ENCODE measurements at regions not wholly inside any gene's neighbourhood (a gene's known extent, or its start where the extent isn't known, plus 50 kb on each side); places are given as distances from the start of the nearest gene placed in this dataset.

- Histone ChIP-seq H4K20me1 (ENCODE audit: insufficient read depth, low read length) (no peaks in the 10 kb centered on the region), H3K4me3 (ENCODE audit: low read length) (no peak overlapping the region), H3K4me1 (ENCODE audit: low read length) (no peaks in the 10 kb centered on the region), H3K27me3 (replicated peaks; ENCODE audit: insufficient read depth, low read length) (no peaks in the 10 kb centered on the region), H2AFZ (ENCODE audit: low read length) (no peak overlapping the region), H3K9me3 (replicated peaks; ENCODE audit: insufficient read depth, low read length) (no peaks in the 10 kb centered on the region), H3K4me2 (ENCODE audit: low read depth, low read length) (no peak overlapping the region), H3K27ac (ENCODE audit: low read length) (no peak overlapping the region), H3F3A (ENCODE audit: insufficient read depth, low read length) (no peaks in the 10 kb centered on the region), H3K9ac (ENCODE audit: low read length) (no peak overlapping the region), H3K36me3 (replicated peaks; ENCODE audit: insufficient read depth, low read length) (no peaks in the 10 kb centered on the region), H3K79me2 (ENCODE audit: low read length) (no peaks in the 10 kb centered on the region), H3K9me2 (replicated peaks; ENCODE audit: insufficient read depth, low read length) (no peaks in the 10 kb centered on the region)
- DNase-seq, result no peak
- TF ChIP-seq EZH2phosphoT487 (IDR thresholded peaks at IDR 0.05; ENCODE audit: low read length) (no peak), CTCF (IDR thresholded peaks at IDR 0.05; ENCODE audit: low read length) (no peak), EZH2 (optimal IDR thresholded peaks at IDR 0.05; ENCODE audit: low read depth, low read length) (no peak)
These were observed 839.5 kb upstream of the FANCL start for GRCh38 chr2:59080451-59081181.

GRCh38 chr2:59077981-59078531 lies 836.9 kb upstream of the FANCL start:
- no peak overlapping the region for H3K9ac ChIP-seq (ENCODE audit: low read length)
- no peaks in the 10 kb centered on the region for H3K9me2 ChIP-seq (replicated peaks; ENCODE audit: insufficient read depth, low read length)
- H3F3A ChIP-seq (ENCODE audit: insufficient read depth, low read length), result no peaks in the 10 kb centered on the region
- no peak overlapping the region for H3K4me3 ChIP-seq (ENCODE audit: low read length)
- no peak for DNase-seq
- no peaks in the 10 kb centered on the region for H3K9me3 ChIP-seq (replicated peaks; ENCODE audit: insufficient read depth, low read length)
- H3K4me1 ChIP-seq (ENCODE audit: low read length), result no peaks in the 10 kb centered on the region
- H4K20me1 ChIP-seq (ENCODE audit: insufficient read depth, low read length), result no peaks in the 10 kb centered on the region
- H3K4me2 ChIP-seq (ENCODE audit: low read depth, low read length), result no peak overlapping the region
- no peaks in the 10 kb centered on the region for H3K79me2 ChIP-seq (ENCODE audit: low read length)
- no peaks in the 10 kb centered on the region for H3K36me3 ChIP-seq (replicated peaks; ENCODE audit: insufficient read depth, low read length)
- no peaks in the 10 kb centered on the region for H3K27me3 ChIP-seq (replicated peaks; ENCODE audit: insufficient read depth, low read length)
- no peak overlapping the region for H2AFZ ChIP-seq (ENCODE audit: low read length)
- TF ChIP-seq EZH2 (optimal IDR thresholded peaks at IDR 0.05; ENCODE audit: low read depth, low read length) (no peak), CTCF (IDR thresholded peaks at IDR 0.05; ENCODE audit: low read length) (no peak), EZH2phosphoT487 (IDR thresholded peaks at IDR 0.05; ENCODE audit: low read length) (no peak)
- H3K27ac ChIP-seq (ENCODE audit: low read length), result no peak overlapping the region

GRCh38 chr2:59077026-59077725 lies 836.1 kb upstream of the FANCL start:
- no peak for DNase-seq
- Histone ChIP-seq H3K4me3 (ENCODE audit: low read length) (no peak overlapping the region), H3K9me3 (replicated peaks; ENCODE audit: insufficient read depth, low read length) (no peaks in the 10 kb centered on the region), H3K9ac (ENCODE audit: low read length) (no peak overlapping the region), H3K9me2 (replicated peaks; ENCODE audit: insufficient read depth, low read length) (no peaks in the 10 kb centered on the region), H3K4me2 (ENCODE audit: low read depth, low read length) (no peak overlapping the region), H3K27ac (ENCODE audit: low read length) (no peak overlapping the region), H4K20me1 (ENCODE audit: insufficient read depth, low read length) (no peaks in the 10 kb centered on the region), H3K4me1 (ENCODE audit: low read length) (no peaks in the 10 kb centered on the region), H3K27me3 (replicated peaks; ENCODE audit: insufficient read depth, low read length) (no peaks in the 10 kb centered on the region), H3K36me3 (replicated peaks; ENCODE audit: insufficient read depth, low read length) (no peaks in the 10 kb centered on the region), H3F3A (ENCODE audit: insufficient read depth, low read length) (no peaks in the 10 kb centered on the region), H3K79me2 (ENCODE audit: low read length) (no peaks in the 10 kb centered on the region), H2AFZ (ENCODE audit: low read length) (no peak overlapping the region)
- no peak for TF ChIP-seq CTCF (IDR thresholded peaks at IDR 0.05; ENCODE audit: low read length)
- TF ChIP-seq EZH2 (optimal IDR thresholded peaks at IDR 0.05; ENCODE audit: low read depth, low read length), result no peak
- no peak for TF ChIP-seq EZH2phosphoT487 (IDR thresholded peaks at IDR 0.05; ENCODE audit: low read length)

Data from MM.1S (cell line).